ENCODE measurements at regions not wholly inside any gene's neighbourhood (a gene's known extent, or its start where the extent isn't known, plus 50 kb on each side); places are given as distances from the start of the nearest gene placed in this dataset.

DNA sequence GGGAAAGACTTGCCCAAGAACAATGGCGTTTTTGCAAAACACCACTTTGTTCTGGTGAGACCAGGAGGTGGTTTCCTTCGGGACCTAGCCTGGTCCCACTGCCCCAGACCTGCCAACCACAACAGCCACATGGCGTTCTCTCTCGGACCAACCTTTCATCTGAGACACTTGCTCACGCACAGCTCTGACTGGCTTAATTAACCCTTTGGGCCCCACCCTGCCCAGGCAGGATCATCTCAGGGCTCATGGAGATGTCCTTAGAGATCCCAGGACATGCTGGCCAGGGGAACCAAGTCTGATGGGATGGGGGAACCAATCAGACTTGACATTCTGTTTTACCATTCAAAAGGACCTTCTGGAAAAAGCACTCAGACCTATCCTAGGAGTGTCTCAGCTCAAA lies 97.8 kb upstream of the SLC2A1 start:
- TF ChIP-seq, protein P1, sequence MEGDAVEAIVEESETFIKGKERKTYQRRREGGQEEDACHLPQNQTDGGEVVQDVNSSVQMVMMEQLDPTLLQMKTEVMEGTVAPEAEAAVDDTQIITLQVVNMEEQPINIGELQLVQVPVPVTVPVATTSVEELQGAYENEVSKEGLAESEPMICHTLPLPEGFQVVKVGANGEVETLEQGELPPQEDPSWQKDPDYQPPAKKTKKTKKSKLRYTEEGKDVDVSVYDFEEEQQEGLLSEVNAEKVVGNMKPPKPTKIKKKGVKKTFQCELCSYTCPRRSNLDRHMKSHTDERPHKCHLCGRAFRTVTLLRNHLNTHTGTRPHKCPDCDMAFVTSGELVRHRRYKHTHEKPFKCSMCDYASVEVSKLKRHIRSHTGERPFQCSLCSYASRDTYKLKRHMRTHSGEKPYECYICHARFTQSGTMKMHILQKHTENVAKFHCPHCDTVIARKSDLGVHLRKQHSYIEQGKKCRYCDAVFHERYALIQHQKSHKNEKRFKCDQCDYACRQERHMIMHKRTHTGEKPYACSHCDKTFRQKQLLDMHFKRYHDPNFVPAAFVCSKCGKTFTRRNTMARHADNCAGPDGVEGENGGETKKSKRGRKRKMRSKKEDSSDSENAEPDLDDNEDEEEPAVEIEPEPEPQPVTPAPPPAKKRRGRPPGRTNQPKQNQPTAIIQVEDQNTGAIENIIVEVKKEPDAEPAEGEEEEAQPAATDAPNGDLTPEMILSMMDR (IDR thresholded peaks at IDR 0.05): no peak
- no peak for TF ChIP-seq POLR2A (IDR thresholded peaks at IDR 0.05)

All from body of pancreas (tissue), 4 donors.